SKM-1 treated with dmso at 0.1 percent for 144 hours (cell line): ENCODE measurements at regions not wholly inside any gene's neighbourhood (a gene's known extent, or its start where the extent isn't known, plus 50 kb on each side); places are given as distances from the start of the nearest gene placed in this dataset.
"Not testable (repeated sequence)": the region's sequence is repeated elsewhere in the genome, so short reads cannot be mapped to it uniquely, and the experiment has no call there.

Experiments used
- DNase-seq: peaks from one replicate; lab custom pipeline; 2025; ENCODE audit not compliant: unreplicated experiment; lab: John Stamatoyannopoulos, UW

DNA sequence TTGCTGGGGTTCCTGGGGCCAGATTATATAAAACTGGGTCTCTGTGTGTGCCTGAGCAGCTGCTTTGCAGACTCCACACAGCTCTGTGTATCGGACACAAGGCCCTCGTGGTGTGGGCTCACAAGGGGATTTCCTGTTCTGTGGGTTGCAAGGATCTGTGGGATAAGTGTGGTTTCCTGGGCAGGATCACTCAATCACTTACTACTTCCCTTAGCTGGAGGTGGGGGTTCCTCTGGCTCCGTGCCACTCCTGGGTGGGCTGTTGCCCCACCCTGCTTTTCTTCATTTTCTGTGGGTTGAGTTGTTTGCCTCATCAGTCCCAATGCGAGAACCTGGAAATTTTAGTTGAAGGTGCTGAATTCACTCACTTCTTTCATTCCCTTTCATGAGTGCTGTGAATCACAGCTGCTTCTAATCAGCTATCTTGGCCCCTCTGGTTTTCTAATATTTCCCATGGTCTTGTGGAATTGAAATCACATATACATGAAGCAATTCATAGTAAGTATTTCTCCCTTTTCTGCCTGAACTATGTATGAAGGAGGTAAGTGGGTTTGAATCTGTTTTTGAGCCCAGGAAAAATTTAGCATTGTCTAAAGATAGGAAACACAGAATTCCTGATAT lies 196.3 kb downstream of the DCDC2C start:
- no peak for DNase-seq

DNA sequence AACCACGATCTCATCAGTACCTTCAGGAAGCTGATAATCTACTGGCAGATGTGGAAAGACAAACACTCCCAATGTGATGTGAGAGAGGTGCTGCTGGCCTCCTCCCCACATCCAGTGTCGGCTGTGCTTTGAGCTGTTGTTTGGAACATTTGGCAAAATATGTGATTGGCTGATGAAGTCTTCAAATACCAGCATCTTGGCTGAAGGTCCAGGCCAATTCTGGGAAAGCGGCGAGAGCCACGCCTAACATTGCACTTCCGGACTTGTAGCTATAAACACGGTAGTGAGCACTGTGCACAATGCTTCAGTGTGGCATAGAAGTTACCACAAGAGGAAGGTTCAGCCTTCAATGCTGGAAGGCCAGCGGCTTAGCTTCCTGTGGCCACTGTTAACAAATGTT lies 198.8 kb downstream of the DCDC2C start:
- DNase-seq, result no peak

DNA sequence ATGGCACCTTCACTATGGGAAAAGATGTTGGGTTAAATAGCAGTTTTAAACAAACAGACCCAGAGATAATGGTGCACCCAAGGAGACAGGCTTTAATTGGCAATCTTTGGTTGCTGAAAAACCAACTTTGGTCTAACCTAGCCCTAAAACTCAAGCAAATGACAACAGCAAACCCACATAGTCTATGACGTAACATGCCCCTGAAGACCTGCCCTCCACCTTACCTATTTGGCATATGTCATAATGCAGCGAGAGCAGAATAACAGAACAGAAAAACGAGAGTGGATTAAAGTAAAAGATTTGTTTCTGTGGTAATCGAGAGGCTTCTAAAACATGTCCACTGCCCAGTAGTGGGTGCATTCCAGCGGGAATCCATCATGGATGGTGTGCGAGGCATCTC lies 200.7 kb downstream of the DCDC2C start:
- DNase-seq, result no peak

DNA sequence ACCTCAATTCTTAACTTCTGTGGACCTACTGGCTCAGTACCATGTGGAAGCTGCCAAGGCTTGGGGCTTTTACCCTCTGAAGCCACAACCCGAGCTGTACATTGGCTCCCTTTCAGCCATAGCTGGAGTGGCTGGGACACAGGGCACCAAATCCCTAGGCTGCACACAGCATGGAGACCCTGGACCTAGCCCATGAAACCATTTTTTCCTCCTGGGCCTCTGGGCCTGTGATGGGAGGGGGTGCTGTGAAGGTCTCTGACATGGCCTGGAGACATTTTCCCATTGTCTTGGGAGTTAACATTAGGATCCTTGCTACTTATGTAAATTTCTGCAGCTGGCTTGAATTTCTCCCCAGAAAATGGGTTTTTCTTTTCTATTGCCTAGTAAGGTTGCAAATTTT lies 205.1 kb downstream of the DCDC2C start:
- DNase-seq, result not testable (repeated sequence)

DNA sequence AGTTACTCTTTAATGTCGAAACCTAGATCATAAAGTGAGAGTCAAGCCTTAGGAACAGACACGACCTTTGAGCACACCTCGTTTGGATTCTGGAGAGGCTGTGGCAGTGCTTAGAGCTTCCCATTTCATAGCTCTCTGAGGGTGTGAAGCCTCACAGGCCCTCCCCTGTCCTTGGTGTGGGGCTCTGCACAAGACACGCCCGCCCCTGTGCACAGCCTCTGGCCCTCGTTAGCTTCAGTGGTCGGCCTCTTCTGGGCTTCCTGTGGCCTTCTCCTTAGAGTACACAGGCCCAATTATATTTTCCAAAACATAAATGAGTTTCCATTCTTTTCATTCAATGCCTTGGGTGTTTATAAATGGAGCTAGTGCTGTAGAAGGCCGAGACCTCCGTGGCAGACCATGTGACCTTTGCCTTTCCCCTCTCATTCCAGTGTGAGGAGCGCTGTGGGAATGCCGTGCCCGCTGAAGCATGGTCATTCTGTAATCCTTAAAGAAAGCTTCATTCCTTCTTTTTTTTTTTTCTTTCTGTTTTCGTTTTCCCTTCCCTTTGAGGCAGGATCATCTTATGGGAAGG lies 208.6 kb downstream of the DCDC2C start:
- DNase-seq, result no peak

DNA sequence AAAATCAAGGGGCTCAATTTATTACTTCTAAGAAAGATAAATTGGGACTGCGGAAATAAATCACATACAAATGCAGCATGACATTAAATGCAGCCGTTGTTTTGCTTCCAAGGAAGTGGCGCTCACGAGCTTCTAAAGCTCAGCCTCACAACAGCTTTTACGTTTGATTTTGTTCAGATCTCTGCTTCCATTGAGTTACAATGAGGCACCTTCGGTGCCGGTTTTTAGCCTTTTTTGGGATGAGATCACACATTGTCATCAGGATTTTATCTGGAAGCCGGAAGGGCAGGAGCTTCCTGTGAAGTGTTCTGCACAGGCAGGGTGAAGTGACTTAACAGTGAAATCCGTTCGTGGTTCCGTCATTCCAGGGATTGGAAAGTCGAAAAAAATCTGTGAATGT lies 209.8 kb downstream of the DCDC2C start:
- no peak for DNase-seq

DNA sequence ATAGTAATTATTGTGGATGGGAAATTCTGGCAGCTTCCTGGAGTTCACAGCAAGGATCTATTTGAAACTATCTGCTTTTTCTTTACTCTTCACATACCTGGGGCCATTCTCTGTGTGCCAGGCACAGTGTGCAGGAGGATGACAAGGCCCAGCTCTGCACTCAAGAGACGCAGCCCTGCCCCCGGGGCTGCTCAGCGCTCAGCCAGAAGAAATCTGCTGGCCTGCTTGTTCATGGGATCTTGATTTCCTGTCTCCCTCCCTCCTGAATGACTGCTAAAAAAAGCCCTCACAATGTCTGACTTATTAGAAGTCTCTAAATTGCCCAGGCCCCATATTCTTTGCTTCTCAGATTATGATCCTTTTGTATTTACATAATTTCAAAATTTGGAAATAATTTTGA lies 210.9 kb downstream of the DCDC2C start:
- DNase-seq, result no peak

DNA sequence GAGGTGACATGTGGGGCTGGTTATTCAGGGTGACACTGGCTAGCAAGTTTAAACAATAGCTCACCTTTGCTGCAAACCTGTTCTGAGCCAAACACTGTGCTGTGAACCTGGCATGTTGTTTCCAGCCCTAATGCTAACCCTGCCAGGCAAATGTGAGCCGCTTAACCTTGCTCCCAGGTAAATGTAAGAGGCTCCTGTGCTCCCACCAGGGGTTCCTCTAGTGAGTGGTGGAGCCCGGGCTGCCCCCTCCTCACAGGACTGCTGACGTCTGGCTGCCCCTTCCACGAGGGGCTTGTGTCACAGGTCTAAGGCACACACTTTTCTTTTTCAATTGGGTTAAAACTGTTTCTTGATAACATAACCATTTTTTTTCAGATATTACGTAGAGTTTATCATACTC lies 223.7 kb downstream of the DCDC2C start:
- no peak for DNase-seq

DNA sequence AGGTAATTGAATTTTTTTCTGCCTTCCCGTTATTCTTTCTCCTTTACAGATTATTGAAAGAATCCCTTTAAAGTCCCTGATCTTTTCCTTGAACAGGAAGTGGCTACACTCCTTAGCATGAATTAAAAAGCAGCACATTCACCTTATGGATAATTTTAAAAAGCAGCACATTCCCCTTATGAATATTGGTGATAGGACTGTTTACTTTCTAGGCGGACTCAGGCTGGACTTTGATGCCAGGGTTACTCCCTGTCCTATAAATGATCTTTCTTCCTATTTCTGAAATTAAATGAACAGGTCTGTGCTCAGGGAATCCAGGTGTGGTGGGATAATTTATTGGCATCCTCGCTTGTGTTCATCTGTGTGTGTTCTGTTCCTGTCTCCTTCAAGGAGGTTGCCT lies 226.0 kb downstream of the DCDC2C start:
- DNase-seq, result no peak

DNA sequence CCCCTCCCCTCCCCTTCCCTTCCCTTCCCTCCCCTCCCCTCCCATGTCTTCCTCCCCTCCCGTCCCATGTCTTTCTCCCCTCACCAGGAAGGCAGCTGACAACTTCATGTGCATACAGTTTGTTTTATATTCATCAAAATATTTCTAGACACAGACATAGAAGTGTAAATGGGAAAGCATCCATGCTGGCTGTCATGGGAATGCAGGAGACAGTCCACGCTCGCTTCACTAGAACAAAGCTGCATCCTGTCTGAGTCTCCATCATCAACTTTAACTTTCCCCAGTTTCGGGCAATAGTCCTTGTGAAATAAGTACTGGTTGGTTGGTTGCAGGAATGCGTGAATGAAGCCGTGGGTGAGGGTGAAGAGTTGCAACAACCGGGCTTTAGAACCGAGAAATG lies 226.9 kb downstream of the DCDC2C start:
- DNase-seq, result no peak

DNA sequence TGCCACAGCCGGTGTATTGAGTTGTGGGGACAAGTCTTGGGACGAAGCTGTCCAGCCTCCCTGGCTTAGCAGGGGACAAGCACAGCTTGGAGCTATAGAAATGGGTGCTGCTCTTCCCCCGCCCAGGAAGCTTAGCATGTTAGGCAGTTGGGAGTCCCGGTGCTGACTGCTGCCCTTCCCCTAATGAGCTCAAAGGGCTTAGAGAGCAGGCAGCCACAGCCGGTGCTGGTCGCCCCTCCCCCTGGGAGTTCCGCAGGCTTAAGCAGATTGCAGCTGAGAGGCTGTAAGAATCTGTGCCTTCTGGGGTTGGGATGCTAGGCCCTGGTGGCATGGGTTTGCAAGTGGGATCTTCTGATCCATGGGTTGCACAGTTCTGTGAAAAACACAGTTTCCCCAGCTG lies 237.3 kb downstream of the DCDC2C start:
- DNase-seq, result no peak

DNA sequence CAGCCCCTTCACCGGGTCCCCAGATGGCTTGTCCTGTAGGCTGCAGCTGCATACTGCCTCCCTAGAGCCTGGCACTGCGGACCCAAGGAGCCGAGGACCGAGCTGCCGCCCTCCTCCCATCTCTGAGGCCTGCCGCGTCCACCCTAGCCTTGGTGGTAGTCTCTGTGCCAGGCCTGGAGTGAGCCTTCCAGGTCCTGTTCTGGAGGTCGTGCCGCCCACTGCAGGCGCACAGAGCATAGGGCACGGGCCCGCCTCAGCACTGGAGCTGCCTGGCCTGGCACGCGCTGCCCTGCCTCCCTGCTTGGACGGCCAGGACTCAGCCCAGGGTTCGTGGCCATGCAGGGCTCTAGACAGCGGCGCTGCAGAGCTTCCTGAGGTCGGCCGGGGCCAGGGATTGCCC lies 239.5 kb downstream of the DCDC2C start:
- DNase-seq, result no peak

DNA sequence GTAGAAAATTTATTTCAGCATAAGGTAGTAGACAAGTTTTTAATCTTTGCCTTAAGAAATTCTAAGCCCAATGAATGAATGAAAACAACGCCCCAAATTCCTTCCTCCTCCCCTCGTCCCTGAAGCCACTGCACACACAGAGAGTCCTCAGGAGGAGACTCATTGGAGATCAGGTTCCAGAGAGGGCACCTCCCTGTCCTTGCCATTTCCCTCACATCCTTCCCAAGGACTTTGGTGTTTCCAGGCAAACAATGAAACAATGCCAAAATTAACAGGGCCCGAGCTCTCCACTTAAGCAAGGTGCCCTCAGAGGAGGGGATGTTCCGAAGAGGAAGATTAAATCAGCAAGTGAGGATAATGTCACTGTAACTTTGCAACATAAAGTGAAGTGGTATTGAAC lies 240.7 kb downstream of the DCDC2C start:
- no peak for DNase-seq

DNA sequence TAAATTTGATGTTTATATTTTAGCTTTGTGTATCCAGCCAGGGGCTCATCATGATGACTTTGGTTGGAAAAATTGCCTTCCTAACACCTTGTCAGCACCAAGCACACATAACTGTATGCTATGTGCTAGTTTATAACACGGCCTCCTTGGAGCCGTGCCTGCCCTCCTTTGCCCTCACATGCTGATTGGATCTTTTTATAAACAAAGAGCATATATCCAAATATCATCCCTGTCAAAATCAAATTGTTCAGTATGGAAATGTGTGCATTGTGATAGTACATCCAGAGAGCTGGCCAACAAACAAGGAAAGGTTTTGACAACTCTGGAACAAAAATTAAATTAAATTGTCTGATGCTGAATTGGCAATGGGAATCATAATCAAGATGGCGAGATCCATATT lies 241.5 kb downstream of the DCDC2C start:
- no peak for DNase-seq

DNA sequence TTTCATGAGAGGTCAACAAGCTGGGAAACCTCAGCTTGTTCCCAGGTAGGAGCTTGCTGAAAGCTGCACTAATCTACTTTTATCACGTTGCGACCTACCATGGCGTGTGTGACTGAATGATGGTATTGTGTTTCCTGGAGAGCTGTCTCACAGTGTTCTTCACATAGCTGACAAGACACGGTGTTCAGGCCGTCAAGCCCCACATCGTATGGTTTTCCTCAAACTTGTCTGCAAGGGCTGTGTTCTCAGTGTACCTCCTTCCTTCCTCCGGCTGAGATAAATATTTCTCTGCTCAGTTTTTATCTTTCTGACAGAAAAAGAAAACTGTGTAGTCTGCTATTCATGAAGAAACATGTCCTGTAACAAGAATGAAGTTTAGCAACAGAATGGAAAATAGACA lies 244.8 kb downstream of the DCDC2C start:
- DNase-seq, result no peak

DNA sequence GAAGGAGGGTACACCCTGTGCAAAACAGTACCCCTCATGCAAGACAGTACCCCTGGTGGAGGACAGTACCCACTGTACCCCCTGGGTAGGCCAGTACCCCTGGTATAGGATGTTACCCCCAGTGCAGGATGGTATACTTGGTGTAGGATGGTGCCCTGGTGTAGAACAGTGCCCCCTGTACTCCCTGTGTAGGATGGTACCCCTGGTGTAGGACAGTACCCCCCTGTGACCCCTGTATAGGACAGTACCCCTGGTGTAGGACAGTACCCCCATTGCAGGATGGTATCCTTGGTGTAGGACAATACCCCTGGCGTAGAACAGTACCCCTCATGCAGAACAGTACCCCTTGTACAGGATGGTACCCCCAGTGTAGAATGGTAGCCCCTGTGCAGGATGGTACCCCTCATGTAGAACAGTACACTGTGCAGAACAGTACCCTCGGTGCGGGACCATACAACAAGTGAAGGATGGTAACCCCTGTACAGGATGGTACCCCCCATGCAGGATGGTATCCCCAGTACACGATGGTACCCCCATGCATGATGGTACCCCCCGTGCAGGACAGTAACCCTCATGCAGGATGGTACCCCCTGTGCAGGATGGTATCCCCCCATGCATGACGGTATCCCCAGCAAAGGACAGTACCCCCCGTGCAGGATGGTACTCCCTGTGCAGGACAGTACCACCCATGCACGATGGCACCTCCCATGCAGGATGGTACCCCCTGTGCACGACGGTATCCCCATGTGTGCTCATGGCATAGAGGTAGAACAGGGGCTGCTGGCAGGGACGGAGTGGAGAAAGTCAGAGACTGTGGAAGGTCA lies 248.0 kb downstream of the DCDC2C start:
- no peak for DNase-seq

DNA sequence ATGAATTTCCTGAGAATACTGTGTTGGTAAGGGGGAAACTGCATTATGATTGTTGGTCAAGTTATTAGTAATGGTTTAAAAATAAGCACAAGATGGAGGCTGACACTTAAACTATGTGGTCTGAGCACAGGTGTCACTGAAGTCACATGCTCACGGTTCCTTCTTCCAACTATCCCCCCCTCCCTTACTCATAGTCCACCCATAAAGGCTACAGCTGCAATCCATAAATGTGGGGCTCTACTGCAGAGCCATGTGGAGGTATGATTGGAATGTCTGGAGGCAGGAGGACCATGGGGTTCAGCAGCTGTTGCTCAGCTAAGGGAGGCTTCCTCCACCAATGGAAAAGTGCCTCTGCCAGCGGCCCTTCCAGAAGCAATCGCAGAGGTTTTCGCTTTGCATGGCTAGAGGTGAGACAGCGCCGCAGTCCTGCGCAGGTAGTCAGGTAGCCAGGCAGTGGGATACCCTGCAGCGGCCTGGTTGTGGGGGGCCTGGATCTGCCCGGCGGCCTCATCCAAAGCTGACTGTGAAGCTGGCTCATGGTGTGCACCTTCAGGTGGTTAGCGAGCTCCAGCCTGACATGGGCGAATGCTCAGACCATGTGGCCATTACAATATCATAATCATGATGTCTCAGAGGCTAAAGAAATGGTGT lies 249.6 kb downstream of the DCDC2C start:
- no peak for DNase-seq

DNA sequence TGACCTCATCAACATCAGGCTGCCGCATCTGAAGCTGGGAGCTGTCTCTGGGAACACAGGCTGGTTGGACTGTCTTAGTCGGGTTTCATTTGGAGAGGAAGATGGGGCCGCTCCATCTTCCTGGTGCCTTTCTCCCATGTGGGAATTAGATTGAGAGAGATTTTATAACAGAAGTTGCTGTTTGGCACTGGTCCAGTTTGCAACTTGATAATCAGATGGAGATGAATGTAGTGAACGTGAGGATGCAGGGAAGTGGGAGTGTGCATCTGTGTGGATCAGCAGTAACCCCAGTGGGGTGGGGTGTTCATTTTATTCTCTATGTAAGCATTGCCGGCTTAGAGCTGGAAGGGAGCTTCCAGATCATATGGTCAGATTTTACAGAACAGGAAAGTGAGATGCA lies 250.9 kb downstream of the DCDC2C start:
- DNase-seq, result no peak

DNA sequence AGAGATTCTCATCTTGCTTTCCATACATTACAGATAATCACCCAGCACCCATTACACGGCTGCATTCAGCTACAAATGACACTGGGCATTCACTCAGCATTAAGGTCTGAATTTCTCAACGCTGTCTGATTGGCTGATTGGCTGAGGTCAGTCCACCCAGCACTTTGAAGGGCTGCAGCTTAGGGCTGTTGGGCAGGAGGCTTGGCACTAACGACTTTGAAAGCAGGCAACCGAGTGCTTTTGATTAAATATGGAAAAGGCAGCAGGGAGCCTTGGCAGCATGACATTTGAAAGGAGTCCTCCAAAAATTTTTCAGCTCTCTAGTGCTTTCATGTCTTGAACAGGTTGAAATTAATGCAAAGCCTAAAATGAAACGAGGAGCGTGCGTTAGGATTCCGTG lies 253.0 kb downstream of the DCDC2C start:
- no peak for DNase-seq

DNA sequence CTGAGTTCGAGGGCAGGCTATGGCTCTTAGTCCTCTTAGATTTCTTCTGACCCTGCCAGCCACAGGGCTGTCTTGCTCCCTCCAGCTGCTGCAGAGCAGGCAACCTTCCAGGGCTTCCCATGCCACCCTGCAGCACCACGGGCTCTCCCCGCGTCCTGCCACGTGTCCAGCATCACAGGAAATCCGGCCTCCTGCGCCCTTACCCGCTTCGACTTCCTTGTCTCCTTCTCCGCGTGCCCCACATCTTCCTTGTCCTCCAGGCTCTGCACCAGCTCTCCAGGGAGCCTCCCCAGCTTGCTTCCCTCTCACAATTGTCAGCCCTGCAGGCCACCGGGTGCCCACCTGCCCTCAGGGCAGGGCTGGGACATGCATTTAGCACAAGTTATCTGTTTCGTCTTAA lies 253.5 kb downstream of the DCDC2C start:
- DNase-seq, result no peak

DNA sequence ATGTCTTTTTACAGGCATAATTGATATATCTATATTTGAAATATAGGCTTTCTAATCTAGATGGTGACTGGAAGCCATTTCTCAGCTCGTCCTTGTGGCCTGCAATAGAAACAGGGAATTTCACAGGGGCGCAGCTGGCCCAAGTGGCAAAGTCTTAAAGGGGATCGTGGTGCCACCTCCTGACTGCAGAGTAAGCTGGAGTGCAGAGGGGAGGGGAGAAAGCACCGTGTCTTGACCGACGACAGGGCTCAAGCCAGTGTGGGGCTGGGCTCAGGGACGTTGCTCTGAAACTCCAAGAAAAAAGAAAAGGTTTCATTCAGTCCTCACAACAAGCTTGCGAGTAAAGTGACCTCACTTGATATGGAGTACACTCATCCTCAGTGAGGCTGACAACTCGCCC lies 255.1 kb downstream of the DCDC2C start:
- no peak for DNase-seq

DNA sequence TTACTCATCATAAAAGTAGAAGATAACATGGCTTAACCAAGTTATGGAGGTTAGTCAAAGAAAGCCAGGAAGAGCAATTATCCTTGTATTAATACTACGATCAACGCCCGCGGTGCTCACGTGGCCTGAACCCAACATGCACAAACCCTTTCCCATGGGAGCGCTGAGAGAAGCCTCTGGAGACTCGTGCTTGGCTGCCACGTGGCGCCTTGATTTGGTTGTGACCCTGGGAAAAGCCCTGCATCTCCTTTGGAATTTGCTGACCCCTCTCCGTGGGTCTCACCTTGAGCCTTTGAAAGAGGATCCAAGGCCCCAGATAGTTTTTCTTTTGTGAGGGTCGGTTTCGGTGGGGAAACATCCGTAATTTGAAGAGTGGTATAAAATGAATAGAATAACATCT lies 255.6 kb downstream of the DCDC2C start:
- no peak for DNase-seq
